B cell (primary cell): ENCODE measurements at regions not wholly inside any gene's neighbourhood (a gene's known extent, or its start where the extent isn't known, plus 50 kb on each side); places are given as distances from the start of the nearest gene placed in this dataset.

Experiments used
- CTCF ChIP-seq: fragments of 200-600 bp; IDR thresholded peaks from one replicate; pipeline ENCODE4 v1.8.0; 2022; ENCODE audit warnings: antibody characterized with exemption, mild to moderate bottlenecking
- EZH2 ChIP-seq: IDR thresholded peaks from 2 replicates; pipeline ENCODE4 v1.6.1; 2012; ENCODE audit warnings: borderline replicate concordance, low read depth, mild to moderate bottlenecking, moderate library complexity, low read length; ENCODE audit not compliant: insufficient read depth, poor library complexity, severe bottlenecking

GRCh38 chr7:45415265-45415664 is 158.9 kb upstream of the ADCY1 start:
- TF ChIP-seq CTCF (no peak), EZH2 (no peak)
